Natural killer cell (primary cell): ENCODE measurements at regions not wholly inside any gene's neighbourhood (a gene's known extent, or its start where the extent isn't known, plus 50 kb on each side); places are given as distances from the start of the nearest gene placed in this dataset.

Experiments used
- ATAC-seq, 3 donors: fragments of 150-1000 bp in 2 of 3; fragments of 200-7000 bp in 1 of 3; cut with Tn5 transposase; 1 replicate in 1 of 3; 2 replicates in 2 of 3; pipeline ENCODE4 v1.10.0; 2021; ENCODE audit warnings: mild to moderate bottlenecking in 2 of 3, moderate library complexity in 2 of 3
- DNase-seq, 2 donors: peaks; one replicate each; pipeline versions ENCODE4 v3.0.0 to v3.0.0-alpha.2; 2013 to 2021; ENCODE audit warnings: mixed read lengths in 1 of 2
- H3K27ac ChIP-seq: one replicate; pipeline ENCODE4 v1.5.1; 2013; ENCODE audit warnings: mild to moderate bottlenecking, low read length
- H3K27me3 ChIP-seq: one replicate; pipeline ENCODE4 v1.6.1; 2013; ENCODE audit warnings: low read length; ENCODE audit not compliant: control insufficient read depth, insufficient read depth
- H3K36me3 ChIP-seq: one replicate; pipeline ENCODE4 v1.6.1; 2013; ENCODE audit warnings: low read length; ENCODE audit not compliant: control insufficient read depth, insufficient read depth
- H3K4me1 ChIP-seq: one replicate; pipeline ENCODE4 v1.6.1; 2013; ENCODE audit warnings: low read length; ENCODE audit not compliant: control insufficient read depth, insufficient read depth
- H3K4me3 ChIP-seq: one replicate; pipeline ENCODE4 v1.5.1; 2013; ENCODE audit warnings: low read length
- H3K9me3 ChIP-seq: one replicate; pipeline ENCODE4 v1.6.1; 2013; ENCODE audit warnings: low read length; ENCODE audit not compliant: control insufficient read depth, insufficient read depth
- H3K27ac Mint-ChIP-seq, 2 donors: one replicate each; pipeline ENCODE4 v1.8.0; 2022; ENCODE audit warnings: mild to moderate bottlenecking in 2 of 2, mixed read lengths in 2 of 2, moderate library complexity in 1 of 2
- H3K27me3 Mint-ChIP-seq, 2 donors: one replicate each; pipeline ENCODE4 v1.8.0; 2022; ENCODE audit warnings: low read depth in 2 of 2, mixed read lengths in 2 of 2
- H3K36me3 Mint-ChIP-seq: one replicate; pipeline ENCODE4 v1.8.0; 2022; ENCODE audit warnings: mixed read lengths
- H3K4me1 Mint-ChIP-seq, 2 donors: one replicate each; pipeline ENCODE4 v1.8.0; 2022; ENCODE audit warnings: mixed read lengths in 2 of 2
- H3K4me3 Mint-ChIP-seq: one replicate; pipeline ENCODE4 v1.8.0; 2022; ENCODE audit warnings: mild to moderate bottlenecking, moderate library complexity, mixed read lengths
- H3K9me3 Mint-ChIP-seq, 2 donors: one replicate each; pipeline ENCODE4 v1.8.0; 2022; ENCODE audit warnings: mixed read lengths in 2 of 2
- CTCF ChIP-seq: fragments of 200-600 bp; IDR thresholded peaks from one replicate; pipeline ENCODE4 v1.8.0; 2022; ENCODE audit warnings: antibody characterized with exemption
- WGBS: methylation state at CpG from one replicate; pipeline ENCODE4 v1.1.7; 2013; ENCODE audit warnings: missing lambda C conversion rate; ENCODE audit not compliant: insufficient coverage; 5-methylcytosine and 5-hydroxymethylcytosine counted together
- intact Hi-C: fragments of 100-400 bp; cut with micrococcal nuclease; formaldehyde crosslinking; loops from one replicate; pipeline ENCODE4 v1.14.2; 2022

DNA sequence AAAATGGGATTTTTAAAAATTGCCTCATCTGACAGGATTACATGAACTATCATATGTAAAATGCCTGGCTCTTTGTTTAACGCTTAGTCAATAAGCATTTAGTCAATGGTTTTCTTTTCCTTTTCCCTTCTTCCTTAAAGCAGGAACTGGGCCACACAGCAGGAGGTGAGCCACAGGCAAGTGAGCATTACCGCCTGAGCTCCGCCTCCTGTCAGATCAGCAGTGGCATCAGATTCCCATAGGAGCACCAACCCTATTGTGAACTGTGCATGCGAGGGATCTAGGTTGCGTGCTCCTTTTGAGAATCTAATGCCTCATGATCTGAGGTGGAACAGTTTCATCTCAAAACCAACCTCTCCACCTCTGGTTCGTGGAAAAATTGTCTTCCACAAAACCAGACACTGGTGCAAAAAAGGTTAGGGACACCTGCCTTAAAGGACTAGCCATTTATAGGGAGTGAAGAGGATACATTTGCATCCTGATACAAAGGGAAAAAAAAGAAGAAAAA, 306.1 kb downstream of the FBXW7 start:
- intact Hi-C loops = no loop called here
- Histone ChIP-seq H3K9me3 (no peaks in the 10 kb centered on the region), H3K27me3 (no peaks in the 10 kb centered on the region), H3K27ac (no peak overlapping the region), H3K36me3 (no peaks in the 10 kb centered on the region), H3K4me3 (no peak overlapping the region), H3K4me1 (no peaks in the 10 kb centered on the region)
- no peak overlapping the region for H3K27ac Mint-ChIP-seq
- no peak for TF ChIP-seq CTCF
- no peak overlapping the region for H3K4me3 Mint-ChIP-seq
- no peaks in the 10 kb centered on the region for H3K27me3 Mint-ChIP-seq
- H3K9me3 Mint-ChIP-seq = no peaks in the 10 kb centered on the region
- DNase-seq (no peak), ATAC-seq (no peak)
- 95% methylated on average over 5 of the region's 6 CpGs for WGBS
- no peaks in the 10 kb centered on the region for H3K36me3 Mint-ChIP-seq
- no peaks in the 10 kb centered on the region for H3K4me1 Mint-ChIP-seq

DNA sequence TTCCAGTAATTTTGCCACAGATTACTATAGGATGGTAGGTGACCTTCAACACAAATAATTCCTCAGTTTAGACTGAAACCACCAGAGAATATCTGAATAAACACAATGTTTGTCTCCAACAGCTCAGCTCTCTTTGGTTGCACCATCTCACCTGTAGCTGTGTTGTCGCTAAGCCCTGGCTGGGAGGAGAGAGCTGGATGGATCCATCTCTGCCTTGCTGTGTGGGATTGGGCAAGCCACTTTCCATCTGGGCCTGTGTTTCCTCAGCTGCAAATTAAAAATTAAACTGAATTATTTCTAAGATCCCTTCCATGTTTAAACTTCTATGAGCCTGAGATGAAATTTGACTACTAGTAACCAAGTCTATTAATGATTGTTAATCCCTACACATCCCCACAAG, 310.2 kb downstream of the FBXW7 start:
- H3K27me3 ChIP-seq = no peaks in the 10 kb centered on the region
- no peaks in the 10 kb centered on the region for H3K36me3 Mint-ChIP-seq
- no peak overlapping the region for H3K4me3 Mint-ChIP-seq
- H3K27me3 Mint-ChIP-seq = no peaks in the 10 kb centered on the region
- intact Hi-C loops = no loop called here
- H3K27ac ChIP-seq = no peak overlapping the region
- no peak overlapping the region for H3K27ac Mint-ChIP-seq
- WGBS = 67% methylated on average over 1 of the region's 1 CpG
- H3K9me3 ChIP-seq = no peaks in the 10 kb centered on the region
- no peaks in the 10 kb centered on the region for H3K4me1 Mint-ChIP-seq
- no peaks in the 10 kb centered on the region for H3K9me3 Mint-ChIP-seq
- no peaks in the 10 kb centered on the region for H3K36me3 ChIP-seq
- H3K4me1 ChIP-seq = no peaks in the 10 kb centered on the region
- no peak overlapping the region for H3K4me3 ChIP-seq
- TF ChIP-seq CTCF = no peak
- DNase-seq (no peak), ATAC-seq (no peak)

GRCh38 chr4:152224721-152225420, 311.0 kb downstream of the FBXW7 start:
- Histone ChIP-seq H3K27me3 (no peaks in the 10 kb centered on the region), H3K27ac (no peak overlapping the region), H3K36me3 (no peaks in the 10 kb centered on the region), H3K4me3 (no peak overlapping the region), H3K4me1 (no peaks in the 10 kb centered on the region), H3K9me3 (no peaks in the 10 kb centered on the region)
- no peak for TF ChIP-seq CTCF
- Mint-ChIP-seq H3K4me1 (no peaks in the 10 kb centered on the region), H3K9me3 (no peaks in the 10 kb centered on the region), H3K27me3 (no peaks in the 10 kb centered on the region), H3K36me3 (no peaks in the 10 kb centered on the region), H3K27ac (no peak overlapping the region), H3K4me3 (no peak overlapping the region)
- DNase-seq (no peak), ATAC-seq (no peak)
- intact Hi-C loops = no loop called here
- 92% methylated on average over 6 of the region's 6 CpGs for WGBS

- no peak for ATAC-seq
Measured at GRCh38 chr4:152224223-152224622, 311.7 kb downstream of the FBXW7 start.

More at GRCh38 chr4:152224223-152224622, 311.7 kb downstream of the FBXW7 start:
- Histone ChIP-seq H3K4me3 (no peak overlapping the region), H3K9me3 (no peaks in the 10 kb centered on the region), H3K27ac (no peak overlapping the region), H3K36me3 (no peaks in the 10 kb centered on the region), H3K27me3 (no peaks in the 10 kb centered on the region), H3K4me1 (no peaks in the 10 kb centered on the region)
- H3K27me3 Mint-ChIP-seq = no peaks in the 10 kb centered on the region
- no peak overlapping the region for H3K4me3 Mint-ChIP-seq
- no peak overlapping the region for H3K27ac Mint-ChIP-seq
- no peaks in the 10 kb centered on the region for H3K9me3 Mint-ChIP-seq
- no peaks in the 10 kb centered on the region for H3K36me3 Mint-ChIP-seq
- no peak for TF ChIP-seq CTCF
- H3K4me1 Mint-ChIP-seq = no peaks in the 10 kb centered on the region
- WGBS = 97% methylated on average over 8 of the region's 8 CpGs
- intact Hi-C loops = no loop called here
- no peak for DNase-seq
